Upper lobe of left lung (tissue), 6 donors: ENCODE measurements at regions not wholly inside any gene's neighbourhood (a gene's known extent, or its start where the extent isn't known, plus 50 kb on each side); places are given as distances from the start of the nearest gene placed in this dataset.

Experiments used
- ATAC-seq, 2 donors: fragments of 200-7000 bp; cut with Tn5 transposase; one replicate each; pipeline ENCODE4 v1.9.1; 2022; ENCODE audit warnings: mild to moderate bottlenecking in 2 of 2, moderate library complexity in 2 of 2; ENCODE audit not compliant: low FRiP score in 2 of 2
- DNase-seq, 2 donors: peaks; one replicate each; pipeline ENCODE4 v3.0.0-alpha.2; 2019 to 2020
- H3K27ac ChIP-seq, 4 donors: fragments of 200-600 bp; sonication (generic); one replicate each; pipeline ENCODE4 v1.5.1; 2016 to 2019
- H3K27me3 ChIP-seq, 4 donors: fragments of 200-600 bp; sonication (generic); one replicate each; pipeline ENCODE4 v1.5.1; 2017 to 2019
- H3K36me3 ChIP-seq, 4 donors: fragments of 200-600 bp; sonication (generic); one replicate each; pipeline ENCODE4 v1.5.1; 2016 to 2019
- H3K4me1 ChIP-seq, 4 donors: fragments of 200-600 bp; sonication (generic); one replicate each; pipeline ENCODE4 v1.5.1; 2018 to 2019
- H3K4me3 ChIP-seq, 4 donors: fragments of 200-600 bp; sonication (generic); one replicate each; pipeline ENCODE4 v1.5.1; 2017 to 2019; ENCODE audit warnings: mild to moderate bottlenecking in 2 of 4, moderate library complexity in 1 of 4
- H3K9me3 ChIP-seq, 4 donors: fragments of 200-600 bp; sonication (generic); one replicate each; pipeline ENCODE4 v1.5.1; 2018 to 2019
- EP300 ChIP-seq, 4 donors: sonication (generic); formaldehyde crosslinking; IDR thresholded peaks; one replicate each; pipeline ENCODE4 v1.5.1; 2017; ENCODE audit warnings: antibody characterized with exemption in 4 of 4, control low read depth in 2 of 4
- POLR2A ChIP-seq, 4 donors: fragments of 450-650 bp; IDR thresholded peaks; one replicate each; pipeline ENCODE4 v1.5.1; 2016 to 2017; ENCODE audit warnings: antibody characterized with exemption in 4 of 4, mild to moderate bottlenecking in 2 of 4
- POLR2AphosphoS5 ChIP-seq, 2 donors: sonication (generic); formaldehyde crosslinking; IDR thresholded peaks; one replicate each; pipeline ENCODE4 v1.5.1; 2017; ENCODE audit warnings: antibody characterized with exemption in 2 of 2
- whole genome bisulfite sequencing, 2 donors: methylation state at CpG; one replicate each; pipeline ENCODE4 v1.1.5; 2017 to 2018; 5-methylcytosine and 5-hydroxymethylcytosine counted together
- TF ChIP-seq, protein P1 (sequence below), 6 experiments: fragments of 450-650 bp in 4 of 6; fragments of 200-600 bp in 2 of 6; sonication (generic) in 2 of 6; IDR thresholded peaks; one replicate each; pipeline ENCODE4 v1.5.1; 2016 to 2019; ENCODE audit warnings: antibody characterized with exemption in 6 of 6
- donor health status: DM: no; HTN: no; CAD: no; lungs with moderate emphysema.
- donor health status: DM: no; HTN: yes; CAD: no; lungs with severe emphysema.

DNA sequence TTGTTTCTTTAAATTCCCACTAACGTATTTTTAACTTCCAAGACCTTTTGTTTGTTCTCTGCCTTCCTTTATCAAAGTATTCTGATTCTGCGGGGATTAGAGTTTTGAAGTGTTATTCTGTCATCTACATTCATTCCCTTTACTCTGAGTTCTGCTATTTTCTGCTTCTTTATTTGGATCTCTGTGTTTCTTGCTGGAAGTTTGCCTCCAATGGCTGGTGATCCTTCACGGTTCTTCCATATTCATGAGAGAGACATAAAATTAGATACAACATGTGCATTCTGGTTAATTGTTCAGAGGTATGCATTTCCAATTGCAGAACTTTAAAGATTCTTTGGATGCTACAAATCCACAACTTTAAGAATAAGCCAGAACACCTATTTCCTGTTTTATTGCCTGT, 244.7 kb upstream of the ADARB2 start:
- Histone ChIP-seq H3K27me3 (no peaks in the 10 kb centered on the region), H3K4me3 (no peak overlapping the region), H3K27ac (no peak overlapping the region), H3K36me3 (no peaks in the 10 kb centered on the region), H3K9me3 (peaks cover 0 to 6% (median 3%) of the 10 kb centered on the region in 4 donors), H3K4me1 (no peaks in the 10 kb centered on the region)
- ATAC-seq, result no peak
- no peak for TF ChIP-seq EP300 (IDR thresholded peaks at IDR 0.05)
- TF ChIP-seq POLR2AphosphoS5 (IDR thresholded peaks at IDR 0.05), result no peak
- no peak for TF ChIP-seq POLR2A (IDR thresholded peaks at IDR 0.05)
- TF ChIP-seq, protein P1, sequence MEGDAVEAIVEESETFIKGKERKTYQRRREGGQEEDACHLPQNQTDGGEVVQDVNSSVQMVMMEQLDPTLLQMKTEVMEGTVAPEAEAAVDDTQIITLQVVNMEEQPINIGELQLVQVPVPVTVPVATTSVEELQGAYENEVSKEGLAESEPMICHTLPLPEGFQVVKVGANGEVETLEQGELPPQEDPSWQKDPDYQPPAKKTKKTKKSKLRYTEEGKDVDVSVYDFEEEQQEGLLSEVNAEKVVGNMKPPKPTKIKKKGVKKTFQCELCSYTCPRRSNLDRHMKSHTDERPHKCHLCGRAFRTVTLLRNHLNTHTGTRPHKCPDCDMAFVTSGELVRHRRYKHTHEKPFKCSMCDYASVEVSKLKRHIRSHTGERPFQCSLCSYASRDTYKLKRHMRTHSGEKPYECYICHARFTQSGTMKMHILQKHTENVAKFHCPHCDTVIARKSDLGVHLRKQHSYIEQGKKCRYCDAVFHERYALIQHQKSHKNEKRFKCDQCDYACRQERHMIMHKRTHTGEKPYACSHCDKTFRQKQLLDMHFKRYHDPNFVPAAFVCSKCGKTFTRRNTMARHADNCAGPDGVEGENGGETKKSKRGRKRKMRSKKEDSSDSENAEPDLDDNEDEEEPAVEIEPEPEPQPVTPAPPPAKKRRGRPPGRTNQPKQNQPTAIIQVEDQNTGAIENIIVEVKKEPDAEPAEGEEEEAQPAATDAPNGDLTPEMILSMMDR (IDR thresholded peaks at IDR 0.05), result no peak
- 52 to 75% methylated on average over 3 of the region's 3 CpGs for WGBS, 2 donors
- DNase-seq, result no peak

DNA sequence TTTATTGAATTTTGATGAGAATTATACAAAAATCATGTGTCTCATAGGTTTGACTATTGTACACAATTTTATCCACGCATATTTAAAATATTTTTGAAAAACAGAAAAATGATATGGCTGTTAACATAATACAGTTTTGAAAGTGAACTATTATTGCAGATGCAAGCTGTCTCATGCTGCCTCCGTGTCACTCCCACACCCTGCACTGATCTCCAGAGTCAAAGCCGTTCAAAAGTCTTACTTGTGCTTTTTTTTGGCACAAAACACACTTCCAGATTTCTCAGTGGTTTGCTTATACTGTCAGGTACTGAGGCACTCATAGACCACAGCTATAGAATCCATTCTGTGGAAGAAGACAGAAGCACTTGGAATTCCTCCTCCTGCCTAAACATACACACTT, 243.1 kb upstream of the ADARB2 start:
- TF ChIP-seq POLR2AphosphoS5 (IDR thresholded peaks at IDR 0.05), result no peak
- TF ChIP-seq EP300 (IDR thresholded peaks at IDR 0.05), result no peak
- TF ChIP-seq POLR2A (IDR thresholded peaks at IDR 0.05), result no peak
- TF ChIP-seq, protein P1 (IDR thresholded peaks at IDR 0.05), result no peak
- Histone ChIP-seq H3K4me1 (no peaks in the 10 kb centered on the region), H3K27me3 (no peaks in the 10 kb centered on the region), H3K4me3 (no peak overlapping the region), H3K36me3 (no peaks in the 10 kb centered on the region), H3K27ac (no peak overlapping the region), H3K9me3 (peaks cover 0 to 6% (median 3%) of the 10 kb centered on the region in 4 donors)
- WGBS, 2 donors, result 71 to 77% methylated on average over 3 of the region's 3 CpGs
- no peak for ATAC-seq
- DNase-seq, result no peak

DNA sequence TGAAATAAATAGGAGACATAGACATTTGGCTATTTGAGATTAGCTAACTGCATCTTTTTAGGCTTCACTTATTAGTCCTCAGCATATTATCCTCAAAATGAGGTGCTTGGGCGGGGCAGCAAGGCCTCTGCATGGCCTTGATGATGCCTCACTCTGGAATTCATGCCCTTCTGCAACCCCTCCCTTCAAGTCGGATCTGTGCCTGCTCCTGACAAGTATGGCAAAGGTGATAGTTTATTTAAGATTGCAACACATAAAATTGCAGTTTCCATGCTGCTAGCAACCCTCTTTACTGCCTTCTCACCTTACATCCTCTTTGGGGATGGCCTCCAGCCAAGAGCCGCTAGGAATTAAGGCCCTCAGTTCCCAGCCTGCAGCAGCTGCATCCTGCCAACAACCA, 241.3 kb upstream of the ADARB2 start:
- Histone ChIP-seq H3K36me3 (no peaks in the 10 kb centered on the region), H3K4me3 (no peak overlapping the region), H3K4me1 (no peaks in the 10 kb centered on the region), H3K27ac (no peak overlapping the region), H3K27me3 (no peaks in the 10 kb centered on the region), H3K9me3 (peaks cover 0 to 6% (median 3%) of the 10 kb centered on the region in 4 donors)
- 73 to 77% methylated on average over 3 of the region's 3 CpGs for WGBS, 2 donors
- no peak for ATAC-seq
- DNase-seq, result no peak
- TF ChIP-seq EP300 (IDR thresholded peaks at IDR 0.05) (no peak), POLR2A (IDR thresholded peaks at IDR 0.05) (no peak), POLR2AphosphoS5 (IDR thresholded peaks at IDR 0.05) (no peak)
- TF ChIP-seq, protein P1 (IDR thresholded peaks at IDR 0.05), result no peak

DNA sequence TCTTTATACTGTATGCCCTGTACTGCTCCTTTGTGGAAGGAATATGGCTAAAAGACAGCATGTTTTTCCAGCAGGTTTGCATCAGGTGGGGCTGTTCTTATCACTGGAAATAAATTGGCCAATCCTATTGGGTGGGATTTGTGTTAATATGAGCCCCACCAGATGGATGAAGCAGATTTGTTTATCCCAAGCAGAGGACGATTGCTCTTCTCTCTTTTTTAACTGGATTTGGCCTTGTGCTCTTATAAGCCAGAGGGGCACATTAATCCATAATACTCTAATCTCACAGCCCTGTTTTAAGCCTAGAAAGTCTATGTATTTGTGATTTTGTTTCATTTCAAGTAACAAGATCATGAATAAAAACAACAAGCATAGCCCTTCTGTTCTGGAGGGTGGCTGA, 240.1 kb upstream of the ADARB2 start:
- TF ChIP-seq POLR2A (IDR thresholded peaks at IDR 0.05) (no peak), EP300 (IDR thresholded peaks at IDR 0.05) (no peak), POLR2AphosphoS5 (IDR thresholded peaks at IDR 0.05) (no peak)
- TF ChIP-seq, protein P1 (IDR thresholded peaks at IDR 0.05), result no peak
- no peaks in the 10 kb centered on the region for H3K27me3 ChIP-seq
- ATAC-seq (no peak), DNase-seq (no peak)
- no peaks in the 10 kb centered on the region for H3K36me3 ChIP-seq
- H3K4me3 ChIP-seq, result no peak overlapping the region
- 46 to 67% methylated on average over 1 of the region's 1 CpG for WGBS, 2 donors
- no peak overlapping the region for H3K27ac ChIP-seq
- no peaks in the 10 kb centered on the region for H3K4me1 ChIP-seq
- peaks cover 0 to 10% (median 4%) of the 10 kb centered on the region in 4 donors for H3K9me3 ChIP-seq

DNA sequence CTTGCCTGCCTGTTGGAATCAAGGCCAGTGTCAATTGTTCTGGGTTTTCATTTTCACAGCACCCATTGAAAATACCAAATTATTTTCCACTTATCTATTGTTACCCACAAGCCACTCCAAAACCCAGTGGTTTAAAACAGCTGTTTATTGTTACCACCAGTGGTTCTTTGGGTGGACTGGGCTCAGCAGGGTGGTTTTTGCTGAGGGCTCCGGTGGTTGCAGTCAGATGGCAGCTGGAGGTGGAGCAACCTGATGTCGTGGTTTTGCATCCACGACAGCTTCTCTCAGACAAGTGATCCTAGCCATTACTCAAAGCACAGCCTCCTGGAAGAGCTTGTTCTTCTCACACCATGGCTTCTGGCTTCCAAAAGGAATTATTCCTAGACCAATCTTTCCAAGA, 235.1 kb upstream of the ADARB2 start:
- Histone ChIP-seq H3K4me3 (no peak overlapping the region), H3K9me3 (peaks cover 0 to 9% (median 4%) of the 10 kb centered on the region in 4 donors), H3K4me1 (no peaks in the 10 kb centered on the region), H3K36me3 (no peaks in the 10 kb centered on the region), H3K27ac (no peak overlapping the region), H3K27me3 (no peaks in the 10 kb centered on the region)
- ATAC-seq (no peak), DNase-seq (no peak)
- TF ChIP-seq, protein P1 (IDR thresholded peaks at IDR 0.05), result no peak
- TF ChIP-seq POLR2A (IDR thresholded peaks at IDR 0.05) (no peak), POLR2AphosphoS5 (IDR thresholded peaks at IDR 0.05) (no peak), EP300 (IDR thresholded peaks at IDR 0.05) (no peak)
- 76 to 100% methylated on average over 3 of the region's 3 CpGs for WGBS, 2 donors
